GM18498 (cell line): ENCODE measurements at regions not wholly inside any gene's neighbourhood (a gene's known extent, or its start where the extent isn't known, plus 50 kb on each side); places are given as distances from the start of the nearest gene placed in this dataset.
"Not testable (repeated sequence)": the region's sequence is repeated elsewhere in the genome, so short reads cannot be mapped to it uniquely, and the experiment has no call there.

Experiments used
- ATAC-seq: cut with Tn5 transposase; IDR thresholded peaks from one replicate; pipeline ENCODE4 v1.9.1; 2021; ENCODE audit warnings: mild to moderate bottlenecking, moderate library complexity; ENCODE audit not compliant: unreplicated experiment

DNA sequence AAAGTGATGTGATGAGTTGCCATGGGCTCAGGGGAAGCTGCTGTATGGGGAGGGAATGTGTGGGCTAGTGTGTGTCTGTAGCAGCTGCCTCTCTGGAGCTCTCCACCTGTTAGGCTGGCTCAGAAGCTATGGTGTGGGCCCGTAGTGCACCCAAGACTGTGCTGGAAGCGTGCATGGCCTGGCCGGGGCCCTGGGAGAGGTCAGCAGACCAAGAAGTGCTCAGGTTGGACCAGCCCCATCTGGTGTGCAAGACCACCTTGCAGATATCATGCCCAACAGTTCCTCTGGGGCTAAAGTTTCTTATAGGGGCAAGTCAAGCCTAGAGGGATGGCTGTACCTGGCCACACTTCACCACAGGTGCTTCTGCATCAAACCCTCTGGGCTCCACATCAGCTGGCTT lies 274.4 kb upstream of the CCDC179 start:
- ATAC-seq, result no peak

DNA sequence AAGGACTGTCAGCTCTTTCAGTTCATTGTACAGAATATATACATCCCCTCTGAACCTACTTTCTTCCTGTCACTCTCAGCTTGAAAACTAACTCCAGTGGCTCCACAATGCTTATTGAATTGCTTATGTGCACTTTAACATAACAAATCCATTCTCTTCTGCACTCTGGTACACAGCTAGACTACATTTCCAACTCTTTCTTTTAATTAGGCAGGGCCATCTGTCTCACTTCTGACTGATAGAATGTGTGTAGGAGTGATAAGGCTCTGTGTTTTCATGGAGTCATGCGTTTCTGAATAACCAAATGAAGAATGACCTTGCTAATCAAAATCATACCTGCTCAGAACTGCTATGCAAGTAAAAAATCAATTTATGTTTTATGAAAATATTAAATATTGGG lies 278.5 kb upstream of the CCDC179 start:
- no peak for ATAC-seq

DNA sequence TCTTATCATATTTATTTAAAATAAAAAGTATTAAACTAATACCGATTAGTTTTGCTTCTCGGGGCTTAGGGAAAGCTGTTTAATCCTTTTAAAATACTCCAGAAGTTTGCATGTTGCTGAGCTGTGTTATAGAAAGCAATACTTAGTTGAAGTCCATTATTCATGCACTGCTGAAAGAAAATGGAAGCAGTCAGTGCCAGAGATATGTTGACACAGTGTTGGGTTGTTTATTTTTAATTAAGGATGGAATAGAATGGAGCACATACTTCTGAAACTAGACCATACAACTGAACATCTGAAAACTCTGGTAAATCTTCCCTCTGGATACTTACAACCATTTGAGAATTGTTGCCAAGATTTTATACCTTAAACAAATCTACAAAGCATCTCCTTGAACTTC lies 282.7 kb upstream of the CCDC179 start:
- ATAC-seq, result no peak

DNA sequence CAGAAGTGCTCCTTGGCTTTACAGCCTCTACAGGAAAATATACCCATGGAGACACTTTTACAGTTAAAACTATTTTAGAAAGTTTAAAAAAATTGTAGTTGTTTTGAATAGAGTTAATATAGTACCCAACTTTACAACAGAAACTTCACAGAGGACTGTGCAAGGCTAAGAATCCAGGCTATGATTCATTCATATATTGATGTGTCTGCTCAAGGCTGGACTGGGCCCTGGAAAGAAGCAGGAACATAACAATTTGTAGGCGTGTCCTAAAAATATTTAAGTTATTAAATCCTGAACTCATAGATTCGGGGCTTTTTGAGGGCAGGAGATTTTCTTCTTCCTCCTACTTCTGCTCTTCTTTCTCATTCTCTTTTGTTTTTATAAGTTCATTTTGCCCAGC lies 291.5 kb upstream of the CCDC179 start:
- no peak for ATAC-seq

DNA sequence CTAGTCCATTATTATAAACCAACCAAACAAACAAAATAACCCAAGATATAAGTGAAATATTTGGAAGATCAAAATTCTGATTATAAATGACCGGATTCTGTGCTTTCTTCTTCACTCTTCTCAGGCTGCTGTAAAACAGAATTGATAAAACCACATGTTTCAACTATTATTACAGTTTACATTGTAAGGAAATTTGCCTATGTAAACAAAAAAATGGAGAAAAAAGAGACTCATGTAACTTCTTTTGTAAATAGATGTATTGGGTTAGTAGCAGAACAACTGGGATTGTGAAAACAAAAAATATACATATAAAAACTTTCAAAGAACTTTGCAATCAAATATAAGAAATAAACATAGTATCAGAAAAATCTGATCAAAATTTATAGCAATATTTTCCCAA lies 295.2 kb upstream of the CCDC179 start:
- no peak for ATAC-seq

DNA sequence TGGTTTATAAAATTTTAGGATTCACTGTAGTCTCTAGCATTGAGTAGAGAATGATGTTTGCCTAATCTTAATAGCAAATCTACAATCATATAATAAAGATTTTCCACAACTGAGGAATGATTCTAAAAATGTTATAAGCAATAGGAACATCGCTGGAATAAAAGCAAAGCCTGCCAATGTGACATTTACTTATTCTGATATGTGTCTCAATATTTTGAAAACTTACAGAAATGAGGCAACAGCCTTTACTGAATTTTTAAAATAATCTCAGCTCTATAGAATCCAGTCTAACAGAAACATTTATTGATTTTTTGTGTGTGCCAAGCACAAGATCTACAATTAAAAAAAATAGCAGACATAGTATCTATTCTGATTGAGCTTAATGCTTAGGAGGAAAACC lies 303.7 kb upstream of the CCDC179 start:
- ATAC-seq, result no peak

DNA sequence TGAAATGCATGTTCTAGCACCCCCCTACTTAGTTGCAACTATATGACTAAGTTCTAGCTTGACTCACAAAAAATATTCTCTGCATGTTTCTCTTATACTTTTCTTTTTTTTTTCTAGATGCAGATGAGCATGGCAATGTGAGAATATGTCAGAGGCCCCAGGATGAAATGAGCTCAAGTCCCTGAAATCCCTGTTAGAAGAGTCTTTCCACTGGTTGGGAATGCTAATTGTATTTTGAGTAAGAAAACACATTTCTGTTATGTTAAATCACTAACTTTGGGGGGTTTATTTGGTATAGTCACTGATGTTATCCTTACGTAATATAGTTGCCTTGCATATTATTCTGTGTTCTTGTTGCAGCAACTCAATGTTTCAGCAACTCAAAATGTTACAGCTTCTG lies 306.1 kb upstream of the CCDC179 start:
- ATAC-seq, result no peak

DNA sequence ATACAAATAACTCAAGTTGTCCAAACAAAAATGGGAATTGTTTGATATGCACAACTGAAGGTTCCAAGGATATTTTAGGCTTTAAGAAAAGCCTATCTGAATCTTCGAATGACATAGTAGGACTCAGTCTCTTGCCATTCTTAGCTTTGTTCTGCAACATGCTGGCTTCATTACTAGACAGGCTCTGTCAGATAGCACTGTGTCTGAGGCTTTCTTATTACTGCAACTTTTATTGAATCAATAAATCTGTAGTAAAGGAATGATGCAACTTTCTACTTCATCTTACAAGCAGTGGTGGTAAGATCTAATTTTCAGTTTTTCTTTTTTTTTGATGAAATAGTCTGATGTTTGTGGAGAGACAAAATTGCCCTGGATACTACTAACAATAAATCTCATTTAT lies 319.3 kb upstream of the CCDC179 start:
- ATAC-seq, result no peak

DNA sequence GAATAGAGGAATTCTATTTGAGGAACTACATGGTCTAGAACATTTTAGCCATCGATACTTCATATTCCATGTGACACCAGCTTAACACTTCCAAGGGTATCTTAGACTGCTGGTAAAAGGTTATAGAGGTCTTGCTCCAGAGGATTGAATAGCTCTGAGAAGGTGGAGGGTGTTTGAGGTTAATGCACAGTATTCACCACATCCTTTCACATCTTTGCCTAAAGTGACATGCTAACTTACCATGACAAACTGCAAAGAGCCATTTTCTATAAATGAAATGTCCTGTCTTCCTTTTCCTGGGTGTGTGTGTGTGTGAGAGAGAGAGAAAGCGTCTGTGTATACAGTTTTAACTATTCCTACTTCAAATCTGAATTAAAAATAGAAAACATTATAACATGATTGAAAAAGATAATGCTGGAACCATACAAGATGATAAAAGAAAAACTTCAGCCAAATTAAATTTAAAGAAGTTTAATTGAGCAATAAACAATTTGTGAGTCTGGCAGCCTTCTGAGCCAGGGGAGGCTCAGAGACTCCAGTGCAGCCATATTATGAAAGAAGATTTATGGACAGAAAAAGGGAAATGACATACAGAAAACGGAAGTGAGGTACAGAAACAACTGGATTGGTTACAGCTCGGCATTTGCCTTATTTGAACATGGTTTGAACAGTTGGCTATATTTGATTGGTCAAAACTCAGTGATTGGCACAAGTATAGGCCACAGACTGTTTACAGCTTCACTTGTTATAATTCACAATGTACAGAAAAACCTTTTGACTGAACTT lies 320.9 kb upstream of the CCDC179 start:
- no peak for ATAC-seq

DNA sequence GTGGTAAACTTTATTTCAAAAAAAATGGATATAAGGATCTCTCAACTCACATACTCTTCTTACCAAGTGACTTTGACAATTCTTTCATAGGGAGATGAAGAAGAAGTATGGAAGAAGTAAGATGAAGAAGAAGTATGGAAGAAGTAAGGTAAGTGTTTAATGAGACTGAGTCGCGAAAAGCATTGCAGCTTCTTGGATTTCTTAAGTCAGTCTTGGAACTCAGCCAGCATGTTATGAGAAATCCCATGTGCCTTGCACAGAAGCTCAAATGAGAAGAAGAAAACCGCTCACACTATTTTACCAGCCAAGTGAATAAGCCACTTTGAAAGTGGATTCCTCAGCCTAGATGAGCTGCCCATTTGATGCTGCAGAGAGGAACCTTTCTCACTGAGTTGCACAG lies 332.0 kb upstream of the CCDC179 start:
- no peak for ATAC-seq

DNA sequence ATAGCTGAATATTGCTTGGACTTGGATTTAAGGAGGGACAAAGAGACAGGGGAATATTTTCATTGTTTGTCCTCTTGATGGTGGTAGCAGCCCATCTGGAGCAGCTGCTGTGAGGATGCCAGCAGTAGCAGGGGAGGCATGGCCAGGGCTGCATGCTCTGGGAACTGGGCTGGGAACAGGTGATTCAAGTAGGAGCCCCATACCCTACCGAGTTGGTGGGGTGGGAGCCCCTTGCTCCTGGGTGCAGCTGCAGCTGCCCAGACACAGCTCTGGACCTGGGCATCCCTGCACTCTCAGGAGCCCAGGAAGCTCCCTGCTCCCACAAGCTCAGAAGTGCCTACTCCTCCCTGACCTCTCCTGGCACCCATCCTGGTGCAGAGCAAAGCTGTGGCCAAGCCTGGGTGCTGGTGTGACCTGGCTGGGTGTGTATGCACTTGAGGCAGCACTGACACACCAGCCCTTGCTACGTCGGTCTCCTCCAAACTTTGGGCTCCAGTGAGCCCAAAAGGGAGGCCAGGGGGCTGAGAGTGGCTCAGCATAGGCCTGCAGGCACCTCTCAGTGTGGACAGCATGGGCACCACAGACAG lies 341.8 kb upstream of the CCDC179 start:
- ATAC-seq, result no peak

DNA sequence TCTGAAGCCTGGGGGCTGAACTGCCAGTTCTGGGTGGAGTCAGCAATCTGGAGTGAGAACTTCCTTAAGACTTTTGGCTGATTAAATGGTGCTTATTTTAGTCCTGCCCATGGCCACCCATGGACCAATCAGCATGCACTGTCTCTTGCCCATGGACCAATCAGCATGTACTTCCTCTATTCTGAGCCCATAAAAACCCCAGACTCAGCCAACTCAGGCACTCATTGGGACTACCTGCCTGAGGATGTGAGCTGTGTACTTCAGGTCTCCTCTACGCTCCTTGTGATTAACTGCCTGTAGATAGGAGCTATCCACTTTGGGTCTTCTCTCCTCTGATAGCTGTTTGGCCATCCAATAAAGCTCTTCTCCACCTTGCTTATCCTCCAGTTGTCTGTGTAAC lies 342.3 kb upstream of the CCDC179 start:
- no peak for ATAC-seq

DNA sequence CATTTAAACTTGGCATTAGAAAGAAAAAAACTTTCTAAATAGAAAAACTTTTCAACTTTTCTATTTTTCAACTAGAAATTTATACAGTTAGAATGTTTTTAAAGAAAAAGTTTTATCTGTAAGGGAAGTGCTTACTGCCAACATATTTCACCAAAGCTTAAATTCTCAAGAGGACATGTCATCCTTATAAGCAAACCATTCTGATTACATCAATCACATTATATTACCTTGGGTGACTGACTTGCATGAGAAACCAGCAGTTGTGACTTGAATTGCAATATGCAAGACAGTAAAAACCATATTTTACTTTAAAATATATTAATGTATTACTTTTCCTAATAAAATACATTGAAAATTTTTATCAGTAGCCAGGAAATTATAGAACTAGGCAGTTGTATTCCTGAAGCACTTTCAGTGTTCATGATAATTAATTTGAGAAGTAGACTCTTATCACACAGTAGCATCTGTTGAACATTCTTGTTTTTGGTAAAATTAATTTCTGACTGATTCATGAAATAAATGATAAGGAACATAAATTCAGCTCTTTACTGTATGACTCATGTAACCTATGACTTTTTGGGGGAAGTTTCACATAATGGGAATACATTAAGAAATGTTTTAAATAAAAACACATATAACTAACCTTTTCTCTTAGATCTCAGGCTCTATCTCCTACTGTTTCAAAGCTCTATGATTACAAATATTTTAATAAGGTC lies 345.0 kb upstream of the CCDC179 start:
- no peak for ATAC-seq

DNA sequence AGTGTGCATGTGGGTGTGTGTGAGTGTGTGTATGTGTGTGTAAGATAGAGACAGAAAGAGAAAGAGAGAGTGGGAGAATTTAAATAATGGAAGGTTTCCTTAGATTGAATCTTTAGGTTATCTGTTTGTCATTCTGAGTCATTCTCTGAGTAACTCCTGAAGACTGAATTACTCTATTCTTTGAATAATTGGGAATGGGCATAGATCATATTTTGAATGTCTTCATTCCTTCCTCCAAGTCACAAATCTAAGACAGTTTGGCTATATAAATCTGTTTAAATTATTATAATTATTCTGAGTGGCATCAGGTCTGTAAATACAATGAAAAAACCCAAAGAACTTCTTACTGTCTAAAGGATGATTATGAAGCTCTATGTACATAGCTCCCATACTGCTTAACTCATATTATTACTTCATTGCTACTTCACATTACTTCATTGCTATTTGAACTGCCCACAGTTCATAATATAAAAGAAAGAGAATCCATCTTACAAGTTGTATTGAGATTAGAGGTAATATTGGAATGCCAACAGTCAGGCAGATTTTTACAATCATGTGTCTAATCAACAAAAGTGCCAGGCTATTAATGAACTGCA lies 346.6 kb upstream of the CCDC179 start:
- ATAC-seq, result no peak

DNA sequence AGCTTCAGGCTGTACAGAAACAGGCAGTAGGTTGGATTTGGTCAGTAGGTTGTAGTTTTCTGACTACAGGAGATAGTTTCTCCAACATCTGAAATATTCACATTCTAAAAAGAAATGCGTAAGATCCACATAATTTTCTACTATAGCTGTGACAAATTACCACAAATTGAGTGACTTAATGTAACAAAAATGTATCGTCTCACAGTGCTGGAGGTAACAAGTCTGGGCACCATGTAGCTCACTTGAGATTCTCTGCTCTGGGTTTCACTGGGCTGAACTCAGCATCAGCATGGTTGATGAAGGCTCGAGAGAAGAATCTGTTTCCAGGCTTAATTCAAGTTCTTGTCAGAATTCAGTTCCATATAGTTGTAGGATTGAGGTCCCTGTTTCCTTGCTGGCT lies 350.9 kb upstream of the CCDC179 start:
- no peak for ATAC-seq

DNA sequence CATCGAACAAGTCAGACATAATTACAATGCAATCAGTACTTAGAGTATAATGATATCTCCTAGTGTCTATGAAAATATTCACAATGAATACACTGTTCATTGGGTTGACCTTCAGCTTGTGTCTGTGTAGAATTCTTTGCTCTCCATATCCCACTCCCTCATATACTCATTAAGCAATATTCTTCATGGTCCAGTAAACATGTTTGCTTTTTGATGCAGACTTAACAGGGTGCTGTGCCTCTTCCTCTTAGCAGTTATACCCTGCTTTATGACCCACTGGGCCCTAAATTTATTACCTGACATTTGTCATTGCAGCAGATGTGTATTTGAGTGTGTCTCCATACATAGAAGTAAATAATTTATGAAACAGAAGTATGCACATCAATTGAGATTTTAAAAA lies 352.5 kb upstream of the CCDC179 start:
- ATAC-seq, result no peak

DNA sequence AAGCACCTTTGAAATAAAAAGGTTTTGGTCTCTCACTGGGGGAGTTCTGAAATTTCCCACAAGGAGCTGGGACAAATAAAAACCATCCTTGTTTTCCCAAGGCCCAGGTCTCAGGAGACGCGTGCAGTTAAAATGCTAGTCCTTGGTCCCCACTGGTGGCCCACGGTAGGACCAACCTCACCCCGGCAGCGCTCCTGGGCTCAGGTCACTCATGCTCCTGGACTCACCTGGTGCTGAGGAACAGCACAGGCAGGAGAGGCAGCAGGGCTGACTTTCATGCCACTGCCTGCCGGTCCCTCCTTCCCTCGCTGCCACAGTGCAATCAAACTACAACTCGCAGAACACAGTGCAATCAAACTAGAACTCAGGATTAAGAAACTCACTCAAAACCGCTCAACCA lies 356.8 kb upstream of the CCDC179 start:
- no peak for ATAC-seq

DNA sequence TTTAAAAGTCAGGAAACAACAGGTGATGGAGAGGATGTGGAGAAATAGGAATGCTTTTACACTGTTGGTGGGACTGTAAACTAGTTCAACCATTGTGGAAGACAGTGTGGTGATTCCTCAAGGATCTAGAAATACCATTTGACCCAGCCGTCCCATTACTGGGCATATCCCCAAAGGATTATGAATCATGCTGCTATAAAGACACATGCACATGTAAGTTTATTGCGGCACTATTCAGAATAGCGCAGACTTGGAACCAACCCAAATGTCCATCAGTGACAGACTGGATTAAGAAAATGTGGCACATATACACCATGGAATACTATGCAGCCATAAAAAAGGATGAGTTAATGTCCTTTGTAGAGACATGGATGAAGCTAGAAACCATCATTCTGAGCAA lies 359.8 kb upstream of the CCDC179 start:
- not testable (repeated sequence) for ATAC-seq

DNA sequence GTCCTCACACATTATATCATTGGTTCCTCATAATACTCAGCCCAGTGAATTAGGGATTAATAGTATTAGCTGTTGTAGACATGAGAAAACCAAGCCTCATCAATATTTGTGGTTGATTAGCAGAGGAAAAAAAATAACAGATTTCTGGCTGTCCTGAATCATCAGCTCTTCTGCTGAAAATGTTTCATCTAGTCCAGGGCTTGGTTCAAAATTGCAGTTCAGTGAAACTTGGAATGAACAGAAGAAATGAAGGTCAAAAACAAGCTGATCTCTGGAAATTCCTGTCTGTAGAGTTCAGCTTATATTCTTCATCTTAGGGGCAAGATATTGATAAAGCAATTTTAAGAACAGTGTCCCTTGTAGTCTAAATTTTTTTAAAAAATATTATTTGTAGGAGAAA lies 361.1 kb upstream of the CCDC179 start:
- ATAC-seq, result no peak

DNA sequence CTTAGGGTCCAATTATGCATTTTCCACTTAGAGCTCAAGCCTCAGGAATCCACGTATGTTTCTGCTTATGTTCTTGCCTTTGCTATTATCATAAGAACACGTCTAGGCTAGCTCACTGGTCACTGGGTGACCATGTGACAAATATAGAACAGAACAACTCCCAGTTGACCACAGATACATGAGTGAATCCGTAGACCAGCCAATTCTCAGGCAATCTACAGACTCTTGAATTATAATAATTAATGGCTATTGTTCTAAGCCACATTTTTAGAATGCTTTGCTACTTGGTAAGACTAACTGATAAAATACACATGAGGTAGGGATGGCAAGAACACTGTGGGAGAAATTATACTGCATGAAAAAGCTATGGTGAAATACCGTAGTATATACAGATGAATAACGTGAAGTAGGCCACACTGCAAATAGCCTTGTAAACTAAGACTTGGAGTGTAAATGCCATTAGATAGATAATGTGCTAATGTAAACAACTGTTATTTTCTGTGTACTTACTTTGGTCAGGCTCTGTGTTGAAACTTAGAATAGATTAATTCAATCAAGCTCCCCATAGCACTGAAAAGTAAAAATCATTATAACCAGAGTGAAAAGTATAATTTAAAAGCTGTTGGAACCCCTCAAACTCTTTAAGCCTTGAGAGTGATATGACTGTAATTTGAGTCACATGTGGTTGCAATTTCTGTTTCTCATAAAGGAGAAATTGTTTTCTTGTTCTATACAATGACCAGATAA lies 366.2 kb upstream of the CCDC179 start:
- ATAC-seq, result no peak

DNA sequence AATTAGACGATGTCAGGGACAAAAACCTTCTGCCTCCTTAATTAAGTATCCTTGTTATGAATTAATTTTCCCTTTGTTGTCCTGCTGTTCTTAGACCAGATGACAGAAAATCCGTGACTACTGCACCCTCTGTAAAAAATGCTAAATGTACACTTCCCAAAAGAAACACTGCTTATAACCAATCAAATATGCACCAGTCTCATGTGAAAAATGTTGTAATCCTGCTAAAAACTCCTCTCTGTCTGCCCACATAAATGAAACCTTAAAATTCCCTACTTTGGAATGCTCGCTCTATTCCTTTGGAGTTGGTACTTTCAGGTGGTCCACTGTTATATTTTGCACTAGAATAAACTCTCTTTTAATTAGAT lies 366.8 kb upstream of the CCDC179 start:
- no peak for ATAC-seq
